Dedifferentiated amniotic fluid mesenchymal stem cell (primary cell): ENCODE measurements at regions not wholly inside any gene's neighbourhood (a gene's known extent, or its start where the extent isn't known, plus 50 kb on each side); places are given as distances from the start of the nearest gene placed in this dataset.

Experiments
- DNase-seq: peaks from one replicate; pipeline ENCODE4 v3.0.0-alpha.2; 2016; ENCODE audit errors: extremely low spot score

- no peak for DNase-seq
Measured at GRCh38 chr4:151988591-151988990, 227.8 kb upstream of the GATB start.

GRCh38 chr4:151987606-151988005 is 226.8 kb upstream of the GATB start:
- no peak for DNase-seq

DNA sequence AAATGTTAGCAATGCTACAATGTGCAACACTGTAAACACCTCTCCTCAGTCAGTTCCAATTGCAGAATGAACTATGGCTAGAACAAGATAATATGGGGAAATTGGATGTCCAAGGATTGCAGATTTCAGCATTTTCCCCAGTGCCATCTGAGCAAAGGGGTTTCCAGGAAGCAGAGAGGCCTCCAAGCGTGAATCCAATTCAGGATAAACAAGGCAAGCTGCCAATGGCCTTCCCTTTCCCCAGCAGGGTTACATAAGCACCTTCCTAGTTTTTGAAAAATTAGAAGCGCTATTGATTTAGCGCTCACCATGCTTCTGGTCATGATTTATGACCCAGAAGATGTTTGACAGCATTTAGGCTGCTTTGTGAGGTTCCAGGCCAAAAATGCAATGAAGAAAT is 223.0 kb upstream of the GATB start:
- no peak for DNase-seq

GRCh38 chr4:151979819-151980218 is 219.0 kb upstream of the GATB start:
- DNase-seq, result no peak

DNA sequence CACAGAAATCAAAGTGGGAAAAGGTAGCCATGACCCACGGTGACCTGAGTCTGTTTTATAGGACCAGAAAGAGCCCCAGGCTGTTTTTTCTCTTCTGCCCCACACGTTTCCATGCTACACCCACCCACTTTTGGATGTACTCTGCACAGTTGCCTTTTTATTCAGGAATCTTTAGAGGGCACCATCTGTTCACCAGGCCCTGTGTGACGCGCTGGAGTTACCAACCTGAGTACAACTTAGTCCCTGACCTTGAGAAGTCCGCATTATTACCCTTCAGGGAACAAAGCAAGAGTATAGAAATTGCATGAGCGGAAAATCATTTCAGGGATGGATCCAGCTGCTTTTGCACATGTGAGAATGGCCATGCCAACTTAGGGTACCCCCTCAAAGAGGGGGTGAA is 207.8 kb upstream of the GATB start:
- no peak for DNase-seq

- no peak for DNase-seq
Measured at GRCh38 chr4:151967074-151967473, 206.3 kb upstream of the GATB start.

GRCh38 chr4:151962138-151962823 is 201.5 kb upstream of the GATB start:
- no peak for DNase-seq

DNA sequence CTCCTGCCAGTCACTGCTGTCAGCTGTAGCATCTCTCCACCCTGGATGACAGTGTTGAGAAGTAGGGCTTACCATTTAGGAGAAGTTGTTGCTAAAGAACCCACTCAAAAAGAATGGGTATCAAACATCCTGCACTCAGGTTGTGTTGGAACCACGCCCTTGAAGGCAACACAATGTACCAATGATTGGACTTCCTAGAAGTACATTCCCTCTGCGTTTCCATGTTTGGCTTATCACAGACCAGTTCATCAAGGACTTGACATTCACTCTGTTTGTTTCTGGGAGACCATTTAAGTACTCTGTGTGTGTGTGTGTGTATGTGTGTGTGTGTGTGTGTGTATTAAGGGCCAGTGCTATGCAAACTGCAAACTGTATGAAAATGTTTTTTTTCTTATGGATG is 200.6 kb upstream of the GATB start:
- no peak for DNase-seq

DNA sequence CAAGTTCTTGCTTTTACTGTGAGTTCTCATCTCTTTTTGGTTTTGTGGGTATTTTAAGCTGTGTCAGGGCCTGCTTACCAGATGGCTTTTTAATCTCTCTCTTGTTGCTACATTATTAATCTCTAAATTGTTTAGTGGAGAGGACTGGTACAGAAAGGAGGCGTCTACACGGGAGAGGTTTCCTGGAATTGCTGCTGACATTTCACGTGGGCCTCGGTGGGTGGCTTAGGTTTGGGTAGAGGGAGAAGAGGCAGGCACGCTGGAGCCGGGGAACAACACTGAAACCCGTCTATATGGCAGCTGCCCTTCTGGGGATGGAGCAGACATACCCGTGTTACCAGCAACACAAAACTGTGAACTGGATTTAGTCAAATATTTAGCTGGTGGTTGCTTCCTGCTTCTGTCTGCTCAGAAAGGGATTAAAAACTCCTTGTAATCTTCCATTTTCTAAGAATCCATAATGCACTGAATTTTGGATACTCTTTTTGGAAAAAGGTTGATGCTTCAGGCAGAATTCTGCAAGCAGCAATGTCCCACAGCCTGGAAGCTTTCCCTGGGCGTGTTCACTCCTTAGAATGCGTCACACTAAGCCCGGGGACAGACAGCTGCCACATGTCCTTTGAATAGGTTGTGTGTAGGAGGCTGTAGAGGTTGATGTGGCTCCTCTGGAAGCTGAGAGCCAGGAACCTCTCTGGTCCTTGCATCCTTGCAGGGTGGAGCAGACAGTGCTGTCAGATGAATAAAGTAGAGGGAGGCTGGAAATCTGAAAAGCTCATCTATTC is 199.8 kb upstream of the GATB start:
- DNase-seq, result no peak

GRCh38 chr4:151957153-151957552 is 196.3 kb upstream of the GATB start:
- no peak for DNase-seq

- DNase-seq, result no peak
Measured at GRCh38 chr4:151955721-151956380, 195.0 kb upstream of the GATB start.

DNA sequence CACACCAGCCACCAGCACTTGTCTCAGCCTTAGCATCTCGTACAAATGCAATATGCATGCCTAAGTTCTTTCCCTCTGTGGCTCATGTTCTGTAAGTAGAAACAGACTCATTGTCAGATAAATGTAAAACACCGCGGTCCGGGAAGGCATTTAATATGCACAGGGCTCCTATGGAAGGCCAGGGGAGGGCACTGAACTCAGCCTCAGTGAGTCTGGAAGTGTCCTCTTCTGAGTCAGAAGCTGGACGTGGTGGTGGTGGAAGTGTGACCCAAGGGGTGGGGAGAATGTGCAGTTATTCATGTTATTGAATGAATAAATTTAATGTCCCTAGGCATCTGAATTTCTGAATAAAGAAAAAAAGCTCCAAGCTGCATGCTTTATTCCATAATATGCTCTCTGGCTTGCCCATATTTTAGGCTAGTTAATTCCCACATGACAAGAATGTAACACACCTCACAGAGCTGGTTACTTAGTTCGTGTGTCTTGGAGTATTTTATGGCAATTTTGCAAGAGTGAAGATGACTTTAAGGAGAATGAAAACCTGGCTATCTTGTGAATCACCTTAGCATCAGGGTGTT is 193.1 kb upstream of the GATB start:
- DNase-seq, result no peak

DNA sequence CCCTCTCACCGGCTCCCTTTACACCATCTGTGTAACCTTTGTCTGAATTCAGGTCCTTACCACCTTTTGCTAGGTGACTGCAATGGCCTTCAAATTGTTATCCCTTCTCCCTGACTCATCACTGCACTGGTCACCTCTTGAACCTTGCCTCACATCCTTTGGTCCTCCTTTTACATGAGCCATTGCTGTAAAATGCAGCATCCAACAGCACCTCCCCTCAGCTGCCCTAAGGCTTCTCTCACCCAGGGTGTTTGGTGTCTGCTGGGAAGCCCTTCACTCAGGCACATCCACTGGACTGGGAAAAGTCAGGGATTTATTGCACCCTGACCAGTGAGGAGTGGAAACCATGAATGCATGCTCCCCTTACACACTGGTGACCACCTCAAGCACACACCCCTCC is 192.5 kb upstream of the GATB start:
- no peak for DNase-seq

DNA sequence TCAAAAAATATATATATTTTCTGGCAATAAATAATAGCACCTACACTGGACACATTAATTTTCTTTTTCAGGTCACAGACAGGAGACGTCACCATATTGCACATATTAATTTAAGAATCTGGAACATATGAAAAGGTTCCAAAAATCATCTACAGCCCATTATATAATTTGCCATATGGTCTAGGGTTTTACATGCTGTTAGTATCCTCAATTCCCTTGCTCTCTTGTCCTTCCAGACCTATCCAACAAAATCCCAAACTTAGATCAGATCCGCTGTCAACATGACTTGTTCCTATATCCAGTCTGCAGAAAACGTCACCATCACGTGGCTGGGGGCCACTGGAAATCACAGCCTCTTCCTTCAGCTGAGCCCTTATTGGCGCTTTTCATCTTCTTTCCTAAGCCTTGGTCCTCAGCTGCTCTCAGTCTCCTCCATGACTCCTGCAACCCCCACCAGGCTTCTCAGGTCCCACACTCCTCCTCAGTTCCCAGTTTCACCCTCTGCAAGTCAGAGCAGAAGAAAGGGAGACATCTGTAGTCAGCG is 192.0 kb upstream of the GATB start:
- no peak for DNase-seq

- no peak for DNase-seq
Measured at GRCh38 chr4:151952137-151952536, 191.3 kb upstream of the GATB start.

- DNase-seq, result no peak
Measured at GRCh38 chr4:151951671-151952050, 190.9 kb upstream of the GATB start.

DNA sequence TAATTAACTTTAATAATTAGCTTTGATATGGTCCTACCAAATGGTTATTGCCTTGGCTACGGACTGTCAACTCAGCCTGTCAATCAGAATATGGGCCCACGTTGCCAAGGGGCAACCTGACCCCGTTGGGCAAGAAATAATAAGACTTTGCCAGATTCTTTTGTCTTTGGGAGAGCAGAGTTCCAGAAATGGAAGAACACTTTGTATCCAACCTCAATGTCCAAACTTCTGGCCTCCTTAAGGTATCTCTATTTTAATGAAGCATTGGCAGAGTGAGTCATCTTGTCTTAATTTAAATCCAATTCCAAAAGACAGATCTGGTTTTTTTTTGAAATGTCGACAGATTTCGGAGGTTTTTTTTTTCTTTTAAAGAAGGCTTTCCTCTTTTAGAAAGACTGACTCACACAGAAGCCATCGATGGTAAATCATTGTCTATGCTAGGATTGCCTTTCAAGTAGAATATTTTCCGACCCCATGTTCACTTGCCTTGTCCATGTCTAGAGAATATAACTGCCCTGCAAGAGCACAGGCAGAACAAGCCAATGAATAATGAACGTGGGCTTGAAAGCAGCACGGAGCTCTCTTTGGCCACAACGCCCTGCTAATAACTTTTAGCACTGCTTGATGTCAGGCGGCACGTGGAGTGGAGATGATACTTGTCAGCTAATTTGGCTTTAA is 190.3 kb upstream of the GATB start:
- no peak for DNase-seq

DNA sequence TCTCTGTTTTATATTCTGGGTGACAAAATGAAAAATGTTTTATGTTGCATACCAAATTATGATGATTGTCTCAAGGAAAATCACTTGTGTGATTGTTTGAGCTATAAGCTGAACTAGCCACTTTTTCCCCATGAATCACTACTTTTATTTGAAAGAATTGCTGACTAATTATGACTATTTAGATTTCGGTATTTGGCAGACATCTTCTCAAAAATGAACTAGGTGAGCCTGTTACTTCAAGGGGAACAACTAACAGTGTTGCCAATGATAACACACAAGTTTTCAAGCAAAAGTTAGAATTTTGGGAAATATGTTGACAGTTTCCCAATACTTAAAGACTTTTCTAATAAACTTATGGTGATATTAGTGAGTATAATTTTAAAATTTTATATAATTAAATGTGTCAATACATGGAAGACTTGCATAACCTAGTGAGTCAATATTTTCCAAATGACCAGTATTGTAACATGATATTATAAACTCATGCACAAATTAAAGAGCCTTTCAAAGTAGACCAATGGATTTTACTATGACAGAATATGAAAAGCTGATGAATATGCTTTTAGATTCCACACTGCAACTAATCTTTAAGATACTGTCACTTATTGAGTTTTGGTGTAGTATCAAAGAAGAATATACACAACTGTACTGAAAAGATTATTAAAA is 187.7 kb upstream of the GATB start:
- no peak for DNase-seq

- no peak for DNase-seq
Measured at GRCh38 chr4:151946718-151947117, 185.9 kb upstream of the GATB start.

DNA sequence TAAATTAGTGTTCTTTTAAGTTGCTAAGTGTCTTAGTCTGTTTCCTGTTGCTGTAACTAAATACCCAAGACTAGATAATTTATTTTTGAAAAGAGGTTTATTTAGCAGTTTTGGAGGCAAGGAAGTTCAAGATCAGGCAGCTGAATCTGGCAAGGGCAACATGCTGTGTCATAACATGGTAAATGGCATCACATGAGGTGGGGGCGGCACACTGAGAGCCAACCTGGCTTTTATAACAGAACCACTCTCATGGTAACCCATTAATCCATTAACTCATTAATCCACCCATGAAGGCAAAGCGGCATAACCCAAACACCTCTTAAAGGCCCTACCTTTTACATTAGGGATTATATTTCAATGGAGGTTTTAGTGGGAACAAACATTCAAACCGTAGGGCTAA is 182.2 kb upstream of the GATB start:
- DNase-seq, result no peak

DNA sequence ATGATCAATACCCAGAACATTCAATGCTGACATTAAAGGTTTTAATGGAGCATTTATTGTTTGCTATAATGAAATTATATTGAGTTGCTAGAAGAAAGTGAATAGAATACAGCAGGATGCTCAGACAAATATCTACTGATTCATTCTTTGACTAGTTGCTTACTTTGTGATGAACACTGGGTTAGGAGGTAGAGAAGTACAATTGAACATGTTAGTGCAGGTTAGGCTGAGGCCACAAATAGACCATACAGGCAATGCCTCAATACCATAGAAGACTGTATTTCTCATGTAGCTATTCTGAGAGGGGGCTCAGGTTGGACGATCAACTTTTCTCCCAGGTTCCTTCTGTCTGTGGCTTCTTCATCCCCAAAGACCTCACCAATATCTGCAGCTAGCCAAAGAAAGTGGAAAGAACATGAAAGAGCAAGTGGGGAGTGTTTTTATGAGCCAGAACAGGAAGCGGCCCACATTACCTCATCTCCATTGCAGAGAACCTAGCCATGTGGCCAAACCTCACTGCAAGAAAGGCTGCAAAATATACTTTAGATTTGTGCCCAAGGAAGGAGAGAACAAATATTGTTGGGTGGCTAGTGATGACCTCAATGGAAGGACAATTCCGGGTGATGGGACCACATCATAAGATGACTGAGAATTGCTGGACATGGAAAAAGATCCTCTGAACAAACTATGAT is 180.3 kb upstream of the GATB start:
- no peak for DNase-seq
